Upper lobe of right lung (tissue), 1 donor: ENCODE measurements at regions not wholly inside any gene's neighbourhood (a gene's known extent, or its start where the extent isn't known, plus 50 kb on each side); places are given as distances from the start of the nearest gene placed in this dataset.

Source experiments
- ATAC-seq: fragments of 200-7000 bp; cut with Tn5 transposase; one replicate; pipeline ENCODE4 v1.9.1; 2020; ENCODE audit warnings: mild to moderate bottlenecking, moderate library complexity
- DNase-seq: peaks from one replicate; pipeline ENCODE4 v3.0.0-alpha.2; 2020
- H3K27ac ChIP-seq: fragments of 200-600 bp; one replicate; pipeline ENCODE4 v1.8.0; 2022
- H3K27me3 ChIP-seq: fragments of 200-600 bp; one replicate; pipeline ENCODE4 v1.8.0; 2022; ENCODE audit warnings: mild to moderate bottlenecking
- H3K36me3 ChIP-seq: fragments of 200-600 bp; one replicate; pipeline ENCODE4 v1.8.0; 2022
- H3K4me1 ChIP-seq: fragments of 200-600 bp; one replicate; pipeline ENCODE4 v1.8.0; 2022
- H3K4me3 ChIP-seq: fragments of 200-600 bp; one replicate; pipeline ENCODE4 v1.8.0; 2022; ENCODE audit warnings: mild to moderate bottlenecking
- H3K9me3 ChIP-seq: fragments of 200-600 bp; one replicate; pipeline ENCODE4 v1.8.0; 2022
- CTCF ChIP-seq: fragments of 200-600 bp; IDR thresholded peaks from one replicate; pipeline ENCODE4 v1.8.0; 2022; ENCODE audit warnings: antibody characterized with exemption
- intact Hi-C: fragments of 100-400 bp; cut with DNase I; formaldehyde crosslinking; loops from one replicate; pipeline ENCODE4 v1.11.0; 2022
- donor health status: DM: no; HTN: yes; CAD: no; lungs with severe emphysema.

- ATAC-seq (no peak), DNase-seq (no peak)
- Histone ChIP-seq H3K36me3 (no peaks in the 10 kb centered on the region), H3K4me3 (no peak overlapping the region), H3K27ac (no peak overlapping the region), H3K4me1 (no peaks in the 10 kb centered on the region), H3K27me3 (no peaks in the 10 kb centered on the region), H3K9me3 (no peaks in the 10 kb centered on the region)
- TF ChIP-seq CTCF, result no peak
- intact Hi-C loops, result no loop called here
These were observed 73.6 kb downstream of the CYLC2 start for GRCh38 chr9:103068753-103069152.

GRCh38 chr9:103078581-103078980, 83.4 kb downstream of the CYLC2 start:
- TF ChIP-seq CTCF, result no peak
- ATAC-seq (no peak), DNase-seq (no peak)
- Histone ChIP-seq H3K4me3 (no peak overlapping the region), H3K4me1 (no peaks in the 10 kb centered on the region), H3K27ac (no peak overlapping the region), H3K9me3 (no peaks in the 10 kb centered on the region), H3K27me3 (no peaks in the 10 kb centered on the region), H3K36me3 (no peaks in the 10 kb centered on the region)
- intact Hi-C loops, result no loop called here

- DNase-seq (no peak), ATAC-seq (no peak)
- Histone ChIP-seq H3K9me3 (no peaks in the 10 kb centered on the region), H3K27ac (no peak overlapping the region), H3K4me3 (no peak overlapping the region), H3K36me3 (no peaks in the 10 kb centered on the region), H3K27me3 (no peaks in the 10 kb centered on the region), H3K4me1 (no peaks in the 10 kb centered on the region)
- intact Hi-C loops, result no loop called here
- no peak for TF ChIP-seq CTCF
These were observed 87.4 kb downstream of the CYLC2 start for GRCh38 chr9:103082494-103082893.

GRCh38 chr9:103089357-103089756, 94.2 kb downstream of the CYLC2 start:
- no peak for TF ChIP-seq CTCF
- H3K4me3 ChIP-seq, result no peak overlapping the region
- intact Hi-C loops, result no loop called here
- no peaks in the 10 kb centered on the region for H3K27me3 ChIP-seq
- no peak overlapping the region for H3K27ac ChIP-seq
- no peaks in the 10 kb centered on the region for H3K4me1 ChIP-seq
- DNase-seq, result no peak
- H3K9me3 ChIP-seq, result no peaks in the 10 kb centered on the region
- no peaks in the 10 kb centered on the region for H3K36me3 ChIP-seq
- ATAC-seq, result no peak

- DNase-seq, result no peak
- TF ChIP-seq CTCF, result no peak
- Histone ChIP-seq H3K27ac (no peak overlapping the region), H3K27me3 (no peaks in the 10 kb centered on the region), H3K36me3 (no peaks in the 10 kb centered on the region), H3K9me3 (no peaks in the 10 kb centered on the region), H3K4me3 (no peak overlapping the region), H3K4me1 (no peaks in the 10 kb centered on the region)
- intact Hi-C loops, result no loop called here
- peak; percentile 33 for ATAC-seq
These were observed 109.0 kb downstream of the CYLC2 start for GRCh38 chr9:103104101-103104500.

GRCh38 chr9:103116246-103116645, 121.1 kb downstream of the CYLC2 start:
- intact Hi-C loops, result no loop called here
- TF ChIP-seq CTCF, result no peak
- DNase-seq (no peak), ATAC-seq (no peak)
- no peaks in the 10 kb centered on the region for H3K9me3 ChIP-seq
- no peak overlapping the region for H3K4me3 ChIP-seq
- no peaks in the 10 kb centered on the region for H3K36me3 ChIP-seq
- no peak overlapping the region for H3K27ac ChIP-seq
- H3K4me1 ChIP-seq, result no peaks in the 10 kb centered on the region
- H3K27me3 ChIP-seq, result no peaks in the 10 kb centered on the region
